ENCODE measurements at regions not wholly inside any gene's neighbourhood (a gene's known extent, or its start where the extent isn't known, plus 50 kb on each side); places are given as distances from the start of the nearest gene placed in this dataset.

GRCh38 chr12:77357655-77358054 lies 292.3 kb upstream of the E2F7 start:
- intact Hi-C loops (cut with DNase I): no loop called here
- WGBS, 2 donors: 82 to 89% methylated on average over 6 of the region's 6 CpGs

GRCh38 chr12:77354766-77355362 lies 289.5 kb upstream of the E2F7 start:
- Histone ChIP-seq H3K4me3 (no peak overlapping the region), H3K9me3 (no peaks in the 10 kb centered on the region), H3K36me3 (replicated peaks in 1 of 2; ENCODE audit: insufficient read depth in 1 of 2, low read depth in 2 of 2) (no peaks in the 10 kb centered on the region), H3K4me1 (no peaks in the 10 kb centered on the region), H3K27me3 (no peaks in the 10 kb centered on the region), H3K27ac (no peak overlapping the region)
- no peak for ATAC-seq
- DNase-seq: no peak
- WGBS, 2 donors: 33 to 41% methylated on average over 2 of the region's 2 CpGs
- intact Hi-C loops (cut with DNase I): no loop called here
- TF ChIP-seq CTCF (IDR thresholded peaks at IDR 0.05) (no peak), POLR2A (IDR thresholded peaks at IDR 0.05) (no peak)

More at GRCh38 chr12:77357655-77358054, 292.3 kb upstream of the E2F7 start:
- H3K4me1 ChIP-seq: no peaks in the 10 kb centered on the region
- H3K27me3 ChIP-seq: no peaks in the 10 kb centered on the region
- no peak overlapping the region for H3K27ac ChIP-seq
- H3K36me3 ChIP-seq (replicated peaks in 1 of 2; ENCODE audit: insufficient read depth in 1 of 2, low read depth in 2 of 2): no peaks in the 10 kb centered on the region
- DNase-seq (no peak), ATAC-seq (no peak)
- no peak overlapping the region for H3K4me3 ChIP-seq
- H3K9me3 ChIP-seq: no peaks in the 10 kb centered on the region
- TF ChIP-seq CTCF (IDR thresholded peaks at IDR 0.05) (no peak), POLR2A (IDR thresholded peaks at IDR 0.05) (no peak)

- H3K27me3 ChIP-seq: no peaks in the 10 kb centered on the region
- no peak for DNase-seq
- intact Hi-C loops (cut with DNase I): no loop called here
- no peaks in the 10 kb centered on the region for H3K36me3 ChIP-seq (replicated peaks in 1 of 2; ENCODE audit: insufficient read depth in 1 of 2, low read depth in 2 of 2)
- H3K27ac ChIP-seq: no peak overlapping the region
- H3K4me1 ChIP-seq: no peaks in the 10 kb centered on the region
- WGBS, 2 donors: 47 to 49% methylated on average over 1 of the region's 1 CpG
- no peak for TF ChIP-seq CTCF (IDR thresholded peaks at IDR 0.05)
- no peak for TF ChIP-seq POLR2A (IDR thresholded peaks at IDR 0.05)
- H3K9me3 ChIP-seq: no peaks in the 10 kb centered on the region
- ATAC-seq: no peak
- H3K4me3 ChIP-seq: no peak overlapping the region
These were observed 287.6 kb upstream of the E2F7 start for GRCh38 chr12:77352946-77353345.

- intact Hi-C loops (cut with DNase I): no loop called here
- no peak overlapping the region for H3K4me3 ChIP-seq
- no peak for ATAC-seq
These were observed 286.5 kb upstream of the E2F7 start for GRCh38 chr12:77351860-77352259.

GRCh38 chr12:77349689-77350370 lies 284.5 kb upstream of the E2F7 start:
- TF ChIP-seq POLR2A (IDR thresholded peaks at IDR 0.05) (no peak), CTCF (IDR thresholded peaks at IDR 0.05) (no peak)
- H3K27ac ChIP-seq: no peak overlapping the region
- DNase-seq: no peak
- no peaks in the 10 kb centered on the region for H3K36me3 ChIP-seq (replicated peaks in 1 of 2; ENCODE audit: insufficient read depth in 1 of 2, low read depth in 2 of 2)
- 61 to 72% methylated on average over 7 of the region's 7 CpGs for WGBS, 2 donors
- H3K9me3 ChIP-seq: no peaks in the 10 kb centered on the region
- no peaks in the 10 kb centered on the region for H3K27me3 ChIP-seq
- intact Hi-C loops (cut with DNase I): no loop called here
- no peaks in the 10 kb centered on the region for H3K4me1 ChIP-seq
- no peak for ATAC-seq
- H3K4me3 ChIP-seq: no peak overlapping the region

More at GRCh38 chr12:77351860-77352259, 286.5 kb upstream of the E2F7 start:
- H3K9me3 ChIP-seq: no peaks in the 10 kb centered on the region
- H3K27ac ChIP-seq: no peak overlapping the region
- no peaks in the 10 kb centered on the region for H3K27me3 ChIP-seq
- TF ChIP-seq POLR2A (IDR thresholded peaks at IDR 0.05): no peak
- no peaks in the 10 kb centered on the region for H3K36me3 ChIP-seq (replicated peaks in 1 of 2; ENCODE audit: insufficient read depth in 1 of 2, low read depth in 2 of 2)
- no peak for DNase-seq
- no peaks in the 10 kb centered on the region for H3K4me1 ChIP-seq
